Mesenchymal stem cell (in vitro differentiated cells and primary cell): ENCODE measurements at regions not wholly inside any gene's neighbourhood (a gene's known extent, or its start where the extent isn't known, plus 50 kb on each side); places are given as distances from the start of the nearest gene placed in this dataset.
"Not testable (repeated sequence)": the region's sequence is repeated elsewhere in the genome, so short reads cannot be mapped to it uniquely, and the experiment has no call there.

Experiments
- DNase-seq: peaks from one replicate; pipeline ENCODE4 v3.0.0-alpha.2; 2013
- H2AFZ ChIP-seq: one replicate; pipeline ENCODE4 v1.6.1; 2013; ENCODE audit warnings: low read depth, mild to moderate bottlenecking, control low read depth, inconsistent platforms, low read length, moderate library complexity
- H2AK5ac ChIP-seq: 2 replicates; pipeline ENCODE4 v1.6.1; 2013; ENCODE audit warnings: low read length, moderate library complexity, mild to moderate bottlenecking, inconsistent platforms; ENCODE audit not compliant: severe bottlenecking
- H2BK120ac ChIP-seq: one replicate; pipeline ENCODE4 v1.6.1; 2013; ENCODE audit warnings: low read depth, mild to moderate bottlenecking, inconsistent platforms, low read length, moderate library complexity
- H2BK12ac ChIP-seq, 2 experiments: one replicate each; pipeline ENCODE4 v1.6.1; 2013; ENCODE audit warnings: inconsistent platforms in 2 of 2, low read length in 2 of 2, mild to moderate bottlenecking in 2 of 2, moderate library complexity in 2 of 2, control low read depth in 1 of 2
- H2BK15ac ChIP-seq: one replicate; pipeline ENCODE4 v1.6.1; 2013; ENCODE audit warnings: mild to moderate bottlenecking, low read depth, inconsistent platforms; ENCODE audit not compliant: poor library complexity, severe bottlenecking
- H2BK5ac ChIP-seq: 2 replicates; pipeline ENCODE4 v1.6.1; 2013; ENCODE audit warnings: low read depth, mild to moderate bottlenecking, low read length, control low read depth, inconsistent platforms; ENCODE audit not compliant: poor library complexity, severe bottlenecking
- H3K14ac ChIP-seq, 2 experiments: one replicate each; pipeline ENCODE4 v1.6.1; 2013; ENCODE audit warnings: inconsistent platforms in 2 of 2, low read length in 2 of 2, control low read depth in 1 of 2, mild to moderate bottlenecking in 1 of 2, moderate library complexity in 1 of 2
- H3K18ac ChIP-seq, 2 experiments: one replicate each; pipeline ENCODE4 v1.6.1; 2013; ENCODE audit warnings: inconsistent platforms in 2 of 2, low read length in 2 of 2, control low read depth in 1 of 2, low read depth in 1 of 2, mild to moderate bottlenecking in 1 of 2
- H3K23ac ChIP-seq, 2 experiments: one replicate each; pipeline ENCODE4 v1.6.1; 2013; ENCODE audit warnings: inconsistent platforms in 2 of 2, low read length in 2 of 2, mild to moderate bottlenecking in 2 of 2, moderate library complexity in 2 of 2, control low read depth in 1 of 2
- H3K27ac ChIP-seq: 2 replicates; pipeline ENCODE4 v1.5.1; 2013; ENCODE audit warnings: mild to moderate bottlenecking, moderate library complexity, low read length, control low read depth, inconsistent platforms; ENCODE audit not compliant: poor library complexity, severe bottlenecking
- H3K27me3 ChIP-seq, 2 experiments: 2 replicates each; pipeline versions ENCODE4 v1.6.1 to v1.7.0; 2013; ENCODE audit warnings: low read length in 2 of 2, mild to moderate bottlenecking in 2 of 2, moderate library complexity in 2 of 2, control low read depth in 1 of 2, inconsistent platforms in 1 of 2; ENCODE audit not compliant: control insufficient read depth in 1 of 2, insufficient read depth in 1 of 2
- H3K36me3 ChIP-seq, 2 experiments: 2 replicates each; pipeline versions ENCODE4 v1.6.1 to v1.7.0; 2013; ENCODE audit warnings: low read length in 2 of 2, control low read depth in 1 of 2, inconsistent platforms in 1 of 2, low read depth in 1 of 2, mild to moderate bottlenecking in 1 of 2; ENCODE audit not compliant: insufficient read depth in 2 of 2, control insufficient read depth in 1 of 2
- H3K4ac ChIP-seq, 2 experiments: one replicate each; pipeline ENCODE4 v1.6.1; 2013; ENCODE audit warnings: inconsistent platforms in 2 of 2, low read length in 2 of 2, mild to moderate bottlenecking in 2 of 2, moderate library complexity in 2 of 2, control low read depth in 1 of 2, low read depth in 1 of 2
- H3K4me1 ChIP-seq: 2 replicates; pipeline ENCODE4 v1.6.1; 2013; ENCODE audit warnings: low read depth, low read length, control low read depth; ENCODE audit not compliant: control insufficient read depth, insufficient read depth
- H3K4me2 ChIP-seq: 2 replicates; pipeline ENCODE4 v1.6.1; 2013; ENCODE audit warnings: low read length, mild to moderate bottlenecking, inconsistent platforms; ENCODE audit not compliant: poor library complexity, severe bottlenecking
- H3K4me3 ChIP-seq, 2 experiments: 2 replicates each; pipeline versions ENCODE4 v1.5.1 to v1.7.0; 2013; ENCODE audit warnings: low read length in 2 of 2, mild to moderate bottlenecking in 2 of 2, control low read depth in 1 of 2, low read depth in 1 of 2; ENCODE audit not compliant: insufficient read depth in 1 of 2
- H3K79me1 ChIP-seq: replicated peaks from 2 replicates; pipeline ENCODE4 v1.6.1; 2013; ENCODE audit warnings: mild to moderate bottlenecking, control low read depth, low read length, inconsistent platforms; ENCODE audit not compliant: poor library complexity, severe bottlenecking
- H3K9ac ChIP-seq: 2 replicates; pipeline ENCODE4 v1.7.0; 2013; ENCODE audit warnings: mild to moderate bottlenecking, low read length, moderate library complexity
- H3K9me3 ChIP-seq: 2 replicates; pipeline ENCODE4 v1.7.0; 2013; ENCODE audit warnings: mild to moderate bottlenecking, low read length; ENCODE audit not compliant: control insufficient read depth
- H4K8ac ChIP-seq: one replicate; pipeline ENCODE4 v1.6.1; 2013; ENCODE audit warnings: inconsistent platforms, mild to moderate bottlenecking, low read length, moderate library complexity
- H4K91ac ChIP-seq: one replicate; pipeline ENCODE4 v1.6.1; 2013; ENCODE audit warnings: mild to moderate bottlenecking, low read length, inconsistent platforms
- WGBS: methylation state at CpG from one replicate; pipeline ENCODE4 v1.1.7; 2013; ENCODE audit warnings: mixed read lengths; 5-methylcytosine and 5-hydroxymethylcytosine counted together

GRCh38 chr4:186844059-186844681, 120.5 kb upstream of the FAT1 start:
- Histone ChIP-seq H3K9ac (peak overlapping the region; percentile 87), H3K4me3 (peak overlapping the region in 1 of 2 experiments; percentile 68), H2BK120ac (peak overlapping the region; percentile 71), H2BK12ac (peak overlapping the region; percentile 46 to 59), H4K91ac (no peak overlapping the region), H3K27ac (peak overlapping the region; percentile 90), H3K9me3 (no peaks in the 10 kb centered on the region), H3K4ac (peak overlapping the region; percentile 66 to 75), H2BK5ac (no peak overlapping the region), H2BK15ac (no peak overlapping the region), H3K23ac (no peak overlapping the region), H3K36me3 (no peaks in the 10 kb centered on the region), H2AFZ (no peak overlapping the region), H3K79me1 (no peaks in the 10 kb centered on the region), H3K27me3 (no peaks in the 10 kb centered on the region), H3K4me1 (peaks cover 14% of the 10 kb centered on the region), H3K18ac (peak overlapping the region; percentile 70 to 76), H4K8ac (no peak overlapping the region), H2AK5ac (no peak overlapping the region), H3K4me2 (peak overlapping the region; percentile 27), H3K14ac (no peak overlapping the region)
- WGBS, result 45% methylated on average over 5 of the region's 8 CpGs
- peak; percentile 82 for DNase-seq

GRCh38 chr4:186845137-186845842, 121.6 kb upstream of the FAT1 start:
- Histone ChIP-seq H4K8ac (peak overlapping the region; percentile 96), H3K79me1 (no peaks in the 10 kb centered on the region), H3K9me3 (peaks cover 4% of the 10 kb centered on the region), H2BK5ac (no peak overlapping the region), H4K91ac (peak overlapping the region; percentile 84), H3K27me3 (no peaks in the 10 kb centered on the region), H3K4me1 (peaks cover 8% of the 10 kb centered on the region), H3K36me3 (no peaks in the 10 kb centered on the region), H3K18ac (peak overlapping the region; percentile 96 to 100), H2BK12ac (peak overlapping the region; percentile 99 to 100), H3K27ac (peak overlapping the region; percentile 90), H3K14ac (no peak overlapping the region), H2AK5ac (peak overlapping the region; percentile 54), H2BK15ac (no peak overlapping the region), H3K4me3 (peak overlapping the region in 1 of 2 experiments; percentile 68), H3K23ac (no peak overlapping the region), H3K4ac (peak overlapping the region in 1 of 2 experiments; percentile 73), H2BK120ac (peak overlapping the region; percentile 57), H3K4me2 (no peak overlapping the region), H2AFZ (peak overlapping the region; percentile 64), H3K9ac (peak overlapping the region; percentile 87)
- peak; percentile 95 for DNase-seq
- 20% methylated on average over 6 of the region's 9 CpGs for WGBS

GRCh38 chr4:186846426-186846825, 122.8 kb upstream of the FAT1 start:
- H3K27me3 ChIP-seq, result no peaks in the 10 kb centered on the region
- peaks cover 5% of the 10 kb centered on the region for H3K4me1 ChIP-seq
- H2BK120ac ChIP-seq, result no peak overlapping the region
- H3K79me1 ChIP-seq, result no peaks in the 10 kb centered on the region
- H3K4me2 ChIP-seq, result no peak overlapping the region
- H4K8ac ChIP-seq, result no peak overlapping the region
- H3K4me3 ChIP-seq, result no peak overlapping the region
- no peak overlapping the region for H2BK15ac ChIP-seq
- DNase-seq, result peak; percentile 58
- H3K9ac ChIP-seq, result no peak overlapping the region
- no peak overlapping the region for H3K27ac ChIP-seq
- no peak overlapping the region for H3K4ac ChIP-seq
- peaks cover 13% of the 10 kb centered on the region for H3K9me3 ChIP-seq
- no peak overlapping the region for H4K91ac ChIP-seq
- no peak overlapping the region for H3K14ac ChIP-seq
- H3K23ac ChIP-seq, result no peak overlapping the region
- H2BK5ac ChIP-seq, result no peak overlapping the region
- H3K18ac ChIP-seq, result no peak overlapping the region
- no peak overlapping the region for H2BK12ac ChIP-seq
- WGBS, result 67% methylated on average over 3 of the region's 3 CpGs
- H2AK5ac ChIP-seq, result no peak overlapping the region
- no peak overlapping the region for H2AFZ ChIP-seq
- no peaks in the 10 kb centered on the region for H3K36me3 ChIP-seq

GRCh38 chr4:186847429-186848131, 123.9 kb upstream of the FAT1 start:
- H3K14ac ChIP-seq, H4K8ac ChIP-seq, H3K27me3 ChIP-seq, H2AFZ ChIP-seq, H2AK5ac ChIP-seq, H2BK5ac ChIP-seq, H3K4me2 ChIP-seq, DNase-seq, H3K27ac ChIP-seq, H3K18ac ChIP-seq, H3K23ac ChIP-seq, H3K4me3 ChIP-seq, H3K4me1 ChIP-seq, H3K36me3 ChIP-seq, H3K9ac ChIP-seq, H3K4ac ChIP-seq, H2BK15ac ChIP-seq, H2BK12ac ChIP-seq, H4K91ac ChIP-seq, H2BK120ac ChIP-seq, H3K79me1 ChIP-seq: not testable (repeated sequence)
- 100% methylated on average over 2 of the region's 3 CpGs for WGBS
- H3K9me3 ChIP-seq, result peaks cover 13% of the 10 kb centered on the region
